ENCODE measurements at regions not wholly inside any gene's neighbourhood (a gene's known extent, or its start where the extent isn't known, plus 50 kb on each side); places are given as distances from the start of the nearest gene placed in this dataset.

- WGBS (ENCODE audit: insufficient coverage), result 85% methylated on average over 2 of the region's 2 CpGs
- intact Hi-C loops (cut with micrococcal nuclease), result no loop called here
- peak overlapping the region; percentile 59 for H3K9ac ChIP-seq (ENCODE audit: insufficient read depth, low read length, poor library complexity, severe bottlenecking)
- peak overlapping the region; percentile 63 for H3K4me2 ChIP-seq (replicated peaks; ENCODE audit: extremely low read depth, low read length, poor library complexity, severe bottlenecking)
- H3K36me3 ChIP-seq (replicated peaks in 1 of 2; ENCODE audit: control insufficient read depth in 1 of 2, insufficient read depth in 2 of 2, low read length in 2 of 2), result no peaks in the 10 kb centered on the region
- no peaks in the 10 kb centered on the region for H3K27me3 ChIP-seq (ENCODE audit: control insufficient read depth in 2 of 2, insufficient read depth in 2 of 2, low read length in 2 of 2)
- Mint-ChIP-seq H3K27me3 (ENCODE audit: low read depth in 3 of 3) (no peaks in the 10 kb centered on the region), H3K4me3 (peak overlapping the region in 1 of 2 donors; percentile 54), H3K27ac (peak overlapping the region; percentile 86 to 98 (median 96)), H3K9me3 (peaks cover 0 to 2% (median 0%) of the 10 kb centered on the region in 7 donors), H3K4me1 (peaks cover 78% of the 10 kb centered on the region), H3K36me3 (peaks cover 3 to 13% of the 10 kb centered on the region in 2 donors)
- H4K20me1 ChIP-seq (ENCODE audit: insufficient read depth, low read length), result no peaks in the 10 kb centered on the region
- peak overlapping the region; percentile 43 for H2AFZ ChIP-seq (ENCODE audit: insufficient read depth, low read depth, low read length, poor library complexity, severe bottlenecking)
- no peak for DNase-seq
- peak overlapping the region; percentile 95 for H3K27ac ChIP-seq (ENCODE audit: low read depth in 1 of 2, low read length in 2 of 2)
- H3K79me2 ChIP-seq (ENCODE audit: insufficient read depth, low read length), result no peaks in the 10 kb centered on the region
- no peak for TF ChIP-seq CTCF (IDR thresholded peaks at IDR 0.05)
- H3K9me3 ChIP-seq (replicated peaks in 1 of 2; ENCODE audit: control insufficient read depth in 1 of 2, insufficient read depth in 1 of 2, low read length in 2 of 2), result no peaks in the 10 kb centered on the region
- H3K4me3 ChIP-seq (replicated peaks in 1 of 3; ENCODE audit: low read depth in 2 of 3, low read length in 3 of 3), result peak overlapping the region in 1 of 3 experiments; percentile 54
- peaks cover 82 to 92% of the 10 kb centered on the region in 2 donors for H3K4me1 ChIP-seq (ENCODE audit: control insufficient read depth in 1 of 2, insufficient read depth in 2 of 2, low read length in 2 of 2)
Observed at GRCh38 chr11:112617098-112617425, 344.2 kb upstream of the NCAM1 start.

GRCh38 chr11:112617977-112618826 is 343.0 kb upstream of the NCAM1 start:
- Histone ChIP-seq H3K79me2 (ENCODE audit: insufficient read depth, low read length) (no peaks in the 10 kb centered on the region), H3K27me3 (ENCODE audit: control insufficient read depth in 2 of 2, insufficient read depth in 2 of 2, low read length in 2 of 2) (no peaks in the 10 kb centered on the region), H3K9me3 (replicated peaks in 1 of 2; ENCODE audit: control insufficient read depth in 1 of 2, insufficient read depth in 1 of 2, low read length in 2 of 2) (no peaks in the 10 kb centered on the region), H3K4me3 (replicated peaks in 1 of 3; ENCODE audit: low read depth in 2 of 3, low read length in 3 of 3) (no peak overlapping the region), H3K4me1 (ENCODE audit: control insufficient read depth in 1 of 2, insufficient read depth in 2 of 2, low read length in 2 of 2) (peaks cover 81 to 92% of the 10 kb centered on the region in 2 donors), H3K27ac (ENCODE audit: low read depth in 1 of 2, low read length in 2 of 2) (peak overlapping the region; percentile 95), H3K9ac (ENCODE audit: insufficient read depth, low read length, poor library complexity, severe bottlenecking) (no peak overlapping the region), H3K36me3 (replicated peaks in 1 of 2; ENCODE audit: control insufficient read depth in 1 of 2, insufficient read depth in 2 of 2, low read length in 2 of 2) (no peaks in the 10 kb centered on the region), H4K20me1 (ENCODE audit: insufficient read depth, low read length) (no peaks in the 10 kb centered on the region), H3K4me2 (replicated peaks; ENCODE audit: extremely low read depth, low read length, poor library complexity, severe bottlenecking) (no peak overlapping the region), H2AFZ (ENCODE audit: insufficient read depth, low read depth, low read length, poor library complexity, severe bottlenecking) (no peak overlapping the region)
- intact Hi-C loops (cut with micrococcal nuclease), result no loop called here
- Mint-ChIP-seq H3K4me1 (peaks cover 77% of the 10 kb centered on the region), H3K27ac (peak overlapping the region in 6 of 7 donors; percentile 86 to 97 (median 96)), H3K9me3 (peaks cover 0 to 2% (median 0%) of the 10 kb centered on the region in 7 donors), H3K27me3 (ENCODE audit: low read depth in 3 of 3) (no peaks in the 10 kb centered on the region), H3K4me3 (no peak overlapping the region), H3K36me3 (peaks cover 2 to 12% of the 10 kb centered on the region in 2 donors)
- no peak for TF ChIP-seq CTCF (IDR thresholded peaks at IDR 0.05)
- DNase-seq, result no peak
- 83% methylated on average over 8 of the region's 13 CpGs for WGBS (ENCODE audit: insufficient coverage)
